Posterior vena cava (tissue), 2 donors: ENCODE measurements at regions not wholly inside any gene's neighbourhood (a gene's known extent, or its start where the extent isn't known, plus 50 kb on each side); places are given as distances from the start of the nearest gene placed in this dataset.
"Not testable (repeated sequence)": the region's sequence is repeated elsewhere in the genome, so short reads cannot be mapped to it uniquely, and the experiment has no call there.

Experiments used
- DNase-seq: peaks from one replicate; pipeline ENCODE4 v3.0.0-alpha.2; 2020; ENCODE audit warnings: low spot score
- intact Hi-C, 2 donors: fragments of 100-400 bp; cut with DNase I; formaldehyde crosslinking; loops; one replicate each; pipeline versions ENCODE4 v1.14.1 to v1.14.2; 2022 to 2023
- donor health status: DM: yes; HTN: yes; CAD: no.
- donor health status: DM: yes; HTN: yes; CAD: no.

DNA sequence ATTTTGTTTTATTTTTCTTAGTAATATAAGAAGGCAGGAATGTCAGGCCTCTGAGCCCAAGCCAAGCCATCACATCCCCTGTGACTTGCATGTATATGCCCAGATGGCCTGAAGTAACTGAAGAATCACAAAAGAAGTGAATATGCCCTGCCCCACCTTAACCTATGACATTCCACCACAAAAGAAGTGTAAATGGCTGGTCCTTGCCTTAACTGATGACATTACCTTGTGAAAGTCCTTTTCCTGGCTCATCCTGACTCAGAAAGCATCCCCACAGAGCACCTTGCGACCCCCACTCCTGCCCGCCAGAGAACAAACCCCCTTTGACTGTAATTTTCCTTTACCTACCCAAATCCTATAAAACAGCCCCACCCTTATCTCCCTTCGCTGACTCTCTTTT, 406.2 kb upstream of the RORB start:
- intact Hi-C loops: not testable (repeated sequence)

GRCh38 chr9:74092491-74092834, 404.7 kb upstream of the RORB start:
- intact Hi-C loops: no loop called here
- DNase-seq: no peak

More for the DNA sequence above, 406.2 kb upstream of the RORB start:
- not testable (repeated sequence) for DNase-seq

DNA sequence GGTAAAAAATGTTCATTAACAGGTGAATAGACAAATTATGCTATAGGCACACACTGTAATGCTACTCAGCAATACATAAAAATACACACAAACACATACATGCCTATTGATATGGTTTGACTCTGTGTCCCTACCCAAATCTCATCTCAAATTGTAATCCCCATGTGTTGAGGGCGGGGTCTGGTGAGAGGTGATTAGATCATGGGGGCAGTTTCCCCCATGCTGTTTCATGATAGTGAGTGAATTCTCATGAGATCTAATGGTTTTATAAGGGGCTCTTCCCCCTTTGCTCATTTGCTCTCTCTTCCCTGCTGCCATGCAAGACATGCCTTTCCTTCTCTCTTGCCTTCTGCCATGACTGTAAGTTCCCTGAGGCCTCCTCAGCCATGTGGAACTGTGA, 403.1 kb upstream of the RORB start:
- DNase-seq, intact Hi-C loops: not testable (repeated sequence)

- intact Hi-C loops: no loop called here
- DNase-seq: no peak
Measured at GRCh38 chr9:74094766-74095165, 402.4 kb upstream of the RORB start.

- no peak for DNase-seq
- intact Hi-C loops: no loop called here
Measured at GRCh38 chr9:74095925-74096324, 401.2 kb upstream of the RORB start.

- DNase-seq: no peak
- intact Hi-C loops: no loop called here
Measured at GRCh38 chr9:74096420-74096819, 400.7 kb upstream of the RORB start.

DNA sequence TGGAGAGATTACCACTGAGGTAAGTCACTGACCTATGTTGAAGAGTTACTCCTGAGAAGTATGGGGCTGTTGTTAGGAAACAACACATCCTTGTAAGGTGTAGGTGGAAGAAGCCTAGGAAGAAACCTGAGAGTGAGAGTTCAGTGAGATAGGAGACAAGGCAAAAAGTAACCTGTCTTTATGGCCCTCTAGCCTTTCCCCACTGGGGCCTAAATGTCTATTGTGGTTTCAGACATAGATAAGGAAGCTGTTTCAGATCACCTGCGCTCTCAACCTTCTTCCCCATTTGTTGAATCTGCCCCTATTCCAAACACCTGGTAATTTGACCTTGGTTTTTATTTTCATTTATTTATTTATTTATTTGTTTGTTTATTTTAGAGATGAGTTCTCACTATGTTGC, 397.1 kb upstream of the RORB start:
- intact Hi-C loops: no loop called here
- DNase-seq: no peak

DNA sequence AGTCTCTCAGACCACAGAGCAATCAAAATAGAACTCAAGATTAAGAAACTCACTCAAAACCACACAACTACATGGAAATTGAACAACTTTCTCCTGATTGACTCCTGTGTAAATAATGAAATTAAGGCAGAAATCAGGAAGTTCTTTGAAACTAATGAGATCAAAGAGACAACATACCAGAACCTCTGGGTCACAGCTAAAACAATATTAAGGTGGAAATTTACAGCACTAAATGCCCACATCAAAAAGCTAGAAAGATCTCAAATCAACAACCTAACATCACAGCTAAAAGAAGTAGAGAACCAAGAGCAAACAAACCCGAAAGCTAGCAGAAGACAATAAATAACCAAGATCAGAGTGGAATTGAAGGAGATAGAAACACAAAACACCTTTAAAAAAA, 395.0 kb upstream of the RORB start:
- intact Hi-C loops, DNase-seq: not testable (repeated sequence)

DNA sequence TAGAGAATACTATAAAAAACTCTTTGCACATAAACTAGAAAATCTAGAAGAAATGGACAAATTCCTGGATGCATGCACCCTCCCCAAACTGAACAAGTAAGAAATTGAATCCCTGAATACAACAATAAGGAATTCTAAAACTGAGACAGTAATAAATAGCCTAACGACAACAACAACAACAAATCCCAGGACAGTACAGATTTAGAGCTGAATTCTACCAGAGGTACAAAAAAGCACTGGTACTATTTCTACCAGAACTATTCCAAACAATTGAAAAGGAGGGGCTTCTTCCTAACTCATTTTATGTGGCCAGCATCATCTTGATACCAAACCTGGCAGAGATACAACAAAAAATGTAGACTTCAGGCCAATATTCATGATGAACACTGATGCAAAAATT, 394.4 kb upstream of the RORB start:
- intact Hi-C loops: no loop called here
- no peak for DNase-seq

- no peak for DNase-seq
Measured at GRCh38 chr9:74107692-74108091, 389.4 kb upstream of the RORB start.

GRCh38 chr9:74115976-74116375, 381.2 kb upstream of the RORB start:
- intact Hi-C loops: no loop called here
- no peak for DNase-seq

More at GRCh38 chr9:74107692-74108091, 389.4 kb upstream of the RORB start:
- intact Hi-C loops: no loop called here

- DNase-seq: no peak
- intact Hi-C loops: no loop called here
Measured at GRCh38 chr9:74117151-74117550, 380.0 kb upstream of the RORB start.

DNA sequence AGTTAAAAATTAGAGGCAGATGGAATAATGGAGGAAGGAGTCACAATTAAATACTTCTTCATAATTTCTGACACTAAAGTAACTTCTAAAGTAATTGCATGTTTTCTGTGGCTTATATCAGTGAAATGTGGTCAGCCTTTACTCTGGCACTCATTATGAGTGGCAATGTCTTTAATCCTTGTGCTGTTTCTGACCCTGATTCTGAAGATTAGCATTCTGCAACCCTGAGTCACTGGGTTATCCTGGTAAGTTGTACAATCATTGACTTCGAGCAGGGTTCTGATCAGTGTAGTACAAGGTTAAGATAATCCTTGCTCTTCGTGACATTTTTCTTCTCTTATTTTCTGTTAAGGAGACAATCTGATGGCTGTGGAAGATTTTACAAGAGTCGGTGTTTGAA, 379.4 kb upstream of the RORB start:
- no peak for DNase-seq
- intact Hi-C loops: no loop called here

- intact Hi-C loops: no loop called here
- no peak for DNase-seq
Measured at GRCh38 chr9:74120061-74120460, 377.1 kb upstream of the RORB start.

DNA sequence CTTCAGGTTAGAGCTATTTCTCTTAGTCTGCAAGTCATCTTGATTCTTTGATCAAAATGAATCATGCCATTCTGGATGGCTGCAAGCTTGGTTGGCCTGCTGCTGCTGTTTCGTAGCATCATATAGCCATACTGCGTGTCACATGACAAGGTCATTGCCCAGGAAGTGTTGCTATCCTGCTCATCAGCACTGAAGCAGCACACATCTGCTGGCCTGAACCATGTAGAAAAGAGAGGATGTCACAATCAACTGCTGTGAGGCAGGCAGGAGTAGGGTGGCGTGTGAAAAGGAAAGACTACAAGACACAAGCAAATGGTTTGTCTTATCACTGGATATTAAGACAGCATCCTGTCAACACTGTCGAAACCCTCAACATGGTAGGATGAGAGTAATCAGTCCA, 376.7 kb upstream of the RORB start:
- intact Hi-C loops: no loop called here
- DNase-seq: no peak

- intact Hi-C loops: no loop called here
- no peak for DNase-seq
Measured at GRCh38 chr9:74122216-74122615, 374.9 kb upstream of the RORB start.

DNA sequence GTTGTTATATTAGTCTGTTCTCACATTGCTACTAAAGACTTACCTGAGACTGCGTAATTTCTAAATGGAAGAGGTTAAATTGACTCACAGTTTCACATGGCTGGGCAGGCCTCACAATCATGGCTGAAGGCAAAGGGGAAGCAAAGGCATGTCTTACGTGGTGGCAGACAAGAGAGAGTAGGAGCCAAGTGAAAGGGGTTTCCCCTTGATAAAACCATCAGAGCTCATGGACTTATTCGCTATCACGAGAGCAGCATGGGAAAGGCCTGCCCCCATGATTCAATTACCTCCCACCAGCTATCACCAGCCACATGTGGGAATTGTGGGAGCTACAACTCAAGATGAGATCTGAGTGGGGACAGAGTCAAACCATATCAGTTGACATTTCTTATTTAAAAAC, 374.5 kb upstream of the RORB start:
- no peak for DNase-seq
- intact Hi-C loops: no loop called here

DNA sequence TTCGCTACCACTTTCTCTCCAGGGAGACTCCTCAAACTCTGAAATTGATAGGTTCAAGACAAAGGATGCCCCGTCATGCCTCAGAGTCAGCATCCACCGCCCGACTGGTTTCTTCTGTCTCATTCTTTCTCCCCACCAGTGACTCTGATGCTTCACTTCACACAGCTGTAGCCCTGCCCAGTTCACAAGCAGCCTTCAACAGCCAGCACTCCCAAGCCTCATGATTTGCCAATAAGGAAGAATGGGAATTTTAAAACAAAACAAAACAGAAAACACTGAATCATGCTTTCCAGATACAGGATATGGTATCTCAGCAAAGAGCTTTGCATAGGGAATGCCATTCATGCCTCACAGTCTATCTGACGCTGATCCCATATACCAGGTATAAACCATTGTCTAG, 371.2 kb upstream of the RORB start:
- intact Hi-C loops: no loop called here
- DNase-seq: no peak

GRCh38 chr9:74132986-74133385, 364.1 kb upstream of the RORB start:
- no peak for DNase-seq

DNA sequence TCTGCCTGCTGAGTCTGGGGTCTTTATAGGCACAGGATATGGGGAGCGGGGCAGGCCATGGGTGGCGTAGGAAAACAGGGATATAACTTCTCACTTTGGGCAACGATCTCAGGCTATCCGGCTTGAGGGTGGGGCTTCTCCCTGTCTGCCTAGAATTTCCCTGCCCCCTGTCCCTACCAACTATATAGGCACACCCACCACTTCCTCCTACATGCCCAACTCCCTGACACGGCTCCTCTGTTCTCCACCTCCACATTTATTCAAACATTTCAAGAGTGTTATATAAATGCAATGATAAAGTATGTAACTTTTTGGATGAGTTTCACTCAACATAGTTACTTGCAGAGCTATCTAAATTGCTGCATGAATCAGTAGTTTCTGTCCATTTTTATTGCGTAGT, 363.2 kb upstream of the RORB start:
- intact Hi-C loops: no loop called here
- DNase-seq: no peak

More at GRCh38 chr9:74132986-74133385, 364.1 kb upstream of the RORB start:
- intact Hi-C loops: no loop called here

DNA sequence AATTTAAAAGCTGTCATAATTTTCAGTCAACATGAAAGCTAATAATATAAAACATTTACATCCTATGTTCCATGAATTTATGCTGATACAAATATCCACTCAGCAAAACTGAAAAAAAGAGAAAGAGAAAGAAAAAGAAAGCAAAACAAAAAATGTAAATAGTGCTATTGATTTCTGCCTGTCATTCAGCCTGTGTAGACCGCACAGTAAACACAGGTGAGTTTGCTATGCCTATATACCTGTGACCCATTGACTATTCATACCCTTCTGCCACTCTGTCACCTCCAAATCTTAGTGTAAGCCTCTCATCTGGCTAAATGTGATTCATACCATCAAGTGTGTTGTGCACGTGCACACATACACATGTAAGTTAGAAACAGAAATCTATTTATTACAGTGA, 359.0 kb upstream of the RORB start:
- DNase-seq: no peak
- intact Hi-C loops: no loop called here

- no peak for DNase-seq
- intact Hi-C loops: no loop called here
Measured at GRCh38 chr9:74140141-74140540, 357.0 kb upstream of the RORB start.
